ENCODE measurements at regions not wholly inside any gene's neighbourhood (a gene's known extent, or its start where the extent isn't known, plus 50 kb on each side); places are given as distances from the start of the nearest gene placed in this dataset.
"Not testable (repeated sequence)": the region's sequence is repeated elsewhere in the genome, so short reads cannot be mapped to it uniquely, and the experiment has no call there.

DNA sequence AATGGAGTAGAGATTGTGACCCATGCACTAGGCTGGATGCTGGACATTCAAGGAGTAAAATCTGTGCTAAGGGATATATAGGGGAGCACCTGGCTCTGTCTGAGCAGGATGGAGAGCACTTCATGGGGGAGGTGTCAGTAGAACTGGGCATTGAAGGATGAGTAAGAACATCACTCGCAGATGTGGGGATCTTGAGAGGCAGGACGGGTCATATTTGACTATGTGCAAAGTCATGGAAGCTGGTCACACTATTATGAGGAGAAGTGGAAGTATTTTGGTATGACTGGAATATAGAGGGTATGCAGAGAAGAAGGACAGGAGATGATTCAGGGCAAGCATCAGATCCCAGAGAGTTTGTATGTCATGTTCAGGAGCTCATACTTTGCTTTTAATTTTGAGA lies 62.9 kb upstream of the PCDH8 start:
- Histone ChIP-seq H3K9me2 (ENCODE audit: low read depth, low read length) (no peaks in the 10 kb centered on the region), H3K4me1 (ENCODE audit: insufficient read depth, low read length, severe bottlenecking) (no peaks in the 10 kb centered on the region), H2AFZ (ENCODE audit: low read length) (no peak overlapping the region), H3K9me3 (ENCODE audit: low read length) (no peaks in the 10 kb centered on the region), H4K20me1 (ENCODE audit: insufficient read depth, low read length) (no peaks in the 10 kb centered on the region), H3K27ac (ENCODE audit: low read depth, low read length, poor library complexity, severe bottlenecking) (no peak overlapping the region), H3K4me2 (ENCODE audit: low read length) (no peak overlapping the region), H3K79me2 (ENCODE audit: insufficient read depth, low read length) (no peaks in the 10 kb centered on the region), H3K4me3 (ENCODE audit: low read depth, low read length, poor library complexity, severe bottlenecking) (no peak overlapping the region), H3F3A (ENCODE audit: insufficient read depth, low read length) (no peaks in the 10 kb centered on the region), H3K9ac (ENCODE audit: low read length) (no peak overlapping the region), H3K27me3 (ENCODE audit: insufficient read depth, low read length) (no peaks in the 10 kb centered on the region), H3K36me3 (ENCODE audit: insufficient read depth, low read length) (no peaks in the 10 kb centered on the region)
- no peak for TF ChIP-seq EZH2 (IDR thresholded peaks at IDR 0.05; ENCODE audit: borderline replicate concordance, low read length)
- no peak for TF ChIP-seq CTCF (IDR thresholded peaks at IDR 0.05; ENCODE audit: low read length)

GRCh38 chr13:52910318-52910717 lies 61.9 kb upstream of the PCDH8 start:
- H2AFZ ChIP-seq (ENCODE audit: low read length); H3K9me3 ChIP-seq (ENCODE audit: low read length); H3F3A ChIP-seq (ENCODE audit: insufficient read depth, low read length); H3K36me3 ChIP-seq (ENCODE audit: insufficient read depth, low read length); H3K9me2 ChIP-seq (ENCODE audit: low read depth, low read length); H3K27me3 ChIP-seq (ENCODE audit: insufficient read depth, low read length); H3K9ac ChIP-seq (ENCODE audit: low read length); H3K79me2 ChIP-seq (ENCODE audit: insufficient read depth, low read length); H3K4me3 ChIP-seq (ENCODE audit: low read depth, low read length, poor library complexity, severe bottlenecking); H3K4me1 ChIP-seq (ENCODE audit: insufficient read depth, low read length, severe bottlenecking); H4K20me1 ChIP-seq (ENCODE audit: insufficient read depth, low read length); H3K27ac ChIP-seq (ENCODE audit: low read depth, low read length, poor library complexity, severe bottlenecking); H3K4me2 ChIP-seq (ENCODE audit: low read length): not testable (repeated sequence)

GRCh38 chr13:52906122-52906903 lies 57.9 kb upstream of the PCDH8 start:
- H3K4me3 ChIP-seq (ENCODE audit: low read depth, low read length, poor library complexity, severe bottlenecking), result no peak overlapping the region
- TF ChIP-seq CTCF (IDR thresholded peaks at IDR 0.05; ENCODE audit: low read length) (no peak), EZH2 (IDR thresholded peaks at IDR 0.05; ENCODE audit: borderline replicate concordance, low read length) (no peak)
- H3K4me1 ChIP-seq (ENCODE audit: insufficient read depth, low read length, severe bottlenecking), result no peaks in the 10 kb centered on the region
- no peaks in the 10 kb centered on the region for H3K79me2 ChIP-seq (ENCODE audit: insufficient read depth, low read length)
- H3K27me3 ChIP-seq (ENCODE audit: insufficient read depth, low read length), result no peaks in the 10 kb centered on the region
- no peaks in the 10 kb centered on the region for H3F3A ChIP-seq (ENCODE audit: insufficient read depth, low read length)
- no peaks in the 10 kb centered on the region for H3K36me3 ChIP-seq (ENCODE audit: insufficient read depth, low read length)
- no peak overlapping the region for H2AFZ ChIP-seq (ENCODE audit: low read length)
- no peaks in the 10 kb centered on the region for H4K20me1 ChIP-seq (ENCODE audit: insufficient read depth, low read length)
- H3K9me3 ChIP-seq (ENCODE audit: low read length), result no peaks in the 10 kb centered on the region
- no peak overlapping the region for H3K4me2 ChIP-seq (ENCODE audit: low read length)
- no peak overlapping the region for H3K9ac ChIP-seq (ENCODE audit: low read length)
- H3K27ac ChIP-seq (ENCODE audit: low read depth, low read length, poor library complexity, severe bottlenecking), result no peak overlapping the region
- no peaks in the 10 kb centered on the region for H3K9me2 ChIP-seq (ENCODE audit: low read depth, low read length)

DNA sequence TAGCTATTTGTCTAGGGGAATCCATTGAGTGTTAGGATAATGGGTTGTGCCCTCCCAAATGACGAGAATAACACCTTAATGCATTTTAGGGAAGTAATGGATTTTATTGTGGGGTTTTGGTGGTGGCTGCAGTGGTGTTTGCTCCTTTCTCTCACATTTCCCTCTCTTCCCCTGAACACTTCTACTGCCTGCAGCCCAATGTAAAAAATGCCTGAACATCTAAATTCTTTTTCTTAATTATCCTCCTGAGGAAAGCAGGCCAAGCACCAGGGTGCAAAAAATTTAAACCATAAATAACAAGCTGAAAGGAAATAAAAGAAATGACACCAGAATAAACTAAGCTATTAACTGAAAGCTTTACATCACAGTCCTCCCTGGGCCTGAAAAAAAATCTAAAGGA lies 57.3 kb upstream of the PCDH8 start:
- Histone ChIP-seq H3K4me2 (ENCODE audit: low read length) (no peak overlapping the region), H3K27me3 (ENCODE audit: insufficient read depth, low read length) (no peaks in the 10 kb centered on the region), H3K9ac (ENCODE audit: low read length) (no peak overlapping the region), H3F3A (ENCODE audit: insufficient read depth, low read length) (no peaks in the 10 kb centered on the region), H4K20me1 (ENCODE audit: insufficient read depth, low read length) (no peaks in the 10 kb centered on the region), H3K4me1 (ENCODE audit: insufficient read depth, low read length, severe bottlenecking) (no peaks in the 10 kb centered on the region), H3K9me3 (ENCODE audit: low read length) (no peaks in the 10 kb centered on the region), H3K79me2 (ENCODE audit: insufficient read depth, low read length) (no peaks in the 10 kb centered on the region), H2AFZ (ENCODE audit: low read length) (no peak overlapping the region), H3K9me2 (ENCODE audit: low read depth, low read length) (no peaks in the 10 kb centered on the region), H3K36me3 (ENCODE audit: insufficient read depth, low read length) (no peaks in the 10 kb centered on the region), H3K4me3 (ENCODE audit: low read depth, low read length, poor library complexity, severe bottlenecking) (no peak overlapping the region), H3K27ac (ENCODE audit: low read depth, low read length, poor library complexity, severe bottlenecking) (no peak overlapping the region)
- TF ChIP-seq EZH2 (IDR thresholded peaks at IDR 0.05; ENCODE audit: borderline replicate concordance, low read length), result no peak
- no peak for TF ChIP-seq CTCF (IDR thresholded peaks at IDR 0.05; ENCODE audit: low read length)

All from OCI-LY1 (cell line).